ENCODE measurements at regions not wholly inside any gene's neighbourhood (a gene's known extent, or its start where the extent isn't known, plus 50 kb on each side); places are given as distances from the start of the nearest gene placed in this dataset.

DNA sequence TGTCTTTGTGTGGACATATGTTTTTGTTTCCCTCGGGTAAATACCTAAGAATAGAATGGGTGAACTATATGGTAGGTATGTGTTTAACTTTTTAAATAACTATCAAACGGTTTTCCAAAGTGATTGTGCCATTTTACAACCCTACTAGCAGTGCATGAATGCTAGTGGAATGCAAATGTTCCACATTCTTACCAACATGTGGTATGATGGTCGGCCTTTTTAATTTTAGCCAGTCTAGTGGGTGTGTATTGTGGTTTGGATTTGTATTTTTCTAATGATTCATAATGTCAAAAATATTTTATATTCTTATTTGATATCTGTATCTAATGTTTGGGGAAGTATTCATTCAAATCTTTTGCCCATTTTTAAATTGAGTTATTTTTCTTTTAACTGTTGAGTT lies 68.2 kb upstream of the SMAD3 start:
- TF ChIP-seq YY1 (IDR thresholded peaks at IDR 0.05; ENCODE audit: low read depth), result no peak
- TF ChIP-seq, protein P1, sequence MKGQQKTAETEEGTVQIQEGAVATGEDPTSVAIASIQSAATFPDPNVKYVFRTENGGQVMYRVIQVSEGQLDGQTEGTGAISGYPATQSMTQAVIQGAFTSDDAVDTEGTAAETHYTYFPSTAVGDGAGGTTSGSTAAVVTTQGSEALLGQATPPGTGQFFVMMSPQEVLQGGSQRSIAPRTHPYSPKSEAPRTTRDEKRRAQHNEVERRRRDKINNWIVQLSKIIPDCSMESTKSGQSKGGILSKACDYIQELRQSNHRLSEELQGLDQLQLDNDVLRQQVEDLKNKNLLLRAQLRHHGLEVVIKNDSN (IDR thresholded peaks at IDR 0.05), result no peak
